ENCODE measurements at regions not wholly inside any gene's neighbourhood (a gene's known extent, or its start where the extent isn't known, plus 50 kb on each side); places are given as distances from the start of the nearest gene placed in this dataset.
A peak's percentile ranks its signal among the peaks of the same experiment; 100 is the strongest.

DNA sequence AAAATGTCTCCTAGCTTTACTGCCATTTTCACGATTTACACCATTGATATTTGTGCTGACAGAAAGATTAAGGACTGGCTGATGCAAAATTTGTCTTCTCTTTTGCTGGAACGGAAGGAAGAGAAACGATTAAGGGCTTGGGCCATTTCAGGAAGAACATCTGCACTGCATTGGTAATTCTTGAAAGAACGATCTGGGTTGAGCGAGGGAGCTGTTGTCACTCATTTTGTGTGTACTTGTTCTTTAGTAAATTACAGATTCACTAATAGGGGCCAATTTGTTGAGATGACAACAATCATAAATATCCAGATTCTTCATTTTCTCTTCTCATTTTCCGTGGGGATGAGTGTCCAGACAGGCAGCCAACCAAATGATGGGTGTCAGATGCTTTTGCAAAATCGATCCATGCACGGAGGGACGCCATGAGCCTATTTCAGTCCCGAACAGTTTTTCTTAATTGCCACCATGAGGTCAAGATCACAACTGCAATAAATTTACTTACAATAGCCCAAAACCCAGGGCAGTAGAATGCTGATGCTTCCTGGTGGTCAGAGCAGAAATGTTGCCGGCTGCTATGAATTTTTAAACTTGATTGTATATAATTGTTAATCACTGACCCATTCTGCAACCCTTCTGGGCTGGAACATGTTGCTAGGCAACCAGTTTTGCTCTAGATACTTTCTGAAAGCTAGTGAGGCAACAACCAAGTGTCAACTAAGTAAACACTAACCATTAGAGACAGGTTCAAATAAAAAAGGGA, 132.4 kb upstream of the TIAM1 start:
- FAIRE-seq (no peak), DNase-seq (ENCODE audit: low read depth) (peak; percentile 6)
- Histone ChIP-seq H3K4me2 (ENCODE audit: low read length) (no peak overlapping the region), H3K36me3 (ENCODE audit: insufficient read depth, low read length) (no peaks in the 10 kb centered on the region), H3K79me2 (ENCODE audit: insufficient read depth, low read length) (no peaks in the 10 kb centered on the region), H3K27me3 (ENCODE audit: insufficient read depth, low read length) (no peaks in the 10 kb centered on the region), H3K27ac (ENCODE audit: low read depth, low read length) (no peak overlapping the region), H3K4me1 (ENCODE audit: insufficient read depth, low read length) (no peaks in the 10 kb centered on the region), H3K4me3 (ENCODE audit: insufficient read depth, low read depth, low read length) (no peak overlapping the region), H4K20me1 (ENCODE audit: insufficient read depth, low read length) (no peaks in the 10 kb centered on the region), H2AFZ (ENCODE audit: low read depth, low read length) (no peak overlapping the region), H3K9me3 (ENCODE audit: insufficient read depth, low read depth, low read length) (peaks cover 6% of the 10 kb centered on the region), H3K9ac (ENCODE audit: low read length) (no peak overlapping the region)
- no peaks in the 10 kb centered on the region for H3K36me3 Mint-ChIP-seq (ENCODE audit: low read depth, unreplicated experiment)
- H3K4me3 Mint-ChIP-seq (ENCODE audit: unreplicated experiment), result no peak overlapping the region
- H3K27ac Mint-ChIP-seq (ENCODE audit: unreplicated experiment), result no peak overlapping the region
- no peaks in the 10 kb centered on the region for H3K4me1 Mint-ChIP-seq (ENCODE audit: low read depth, unreplicated experiment)
- TF ChIP-seq EZH2 (IDR thresholded peaks at IDR 0.05; ENCODE audit: insufficient read depth, low read length) (no peak), CTCF (IDR thresholded peaks at IDR 0.05; ENCODE audit: insufficient read depth, low read depth, low read length) (no peak)
- H3K27me3 Mint-ChIP-seq (ENCODE audit: low read depth, unreplicated experiment), result no peaks in the 10 kb centered on the region
- H3K9me3 Mint-ChIP-seq (ENCODE audit: unreplicated experiment), result peaks cover 6% of the 10 kb centered on the region

DNA sequence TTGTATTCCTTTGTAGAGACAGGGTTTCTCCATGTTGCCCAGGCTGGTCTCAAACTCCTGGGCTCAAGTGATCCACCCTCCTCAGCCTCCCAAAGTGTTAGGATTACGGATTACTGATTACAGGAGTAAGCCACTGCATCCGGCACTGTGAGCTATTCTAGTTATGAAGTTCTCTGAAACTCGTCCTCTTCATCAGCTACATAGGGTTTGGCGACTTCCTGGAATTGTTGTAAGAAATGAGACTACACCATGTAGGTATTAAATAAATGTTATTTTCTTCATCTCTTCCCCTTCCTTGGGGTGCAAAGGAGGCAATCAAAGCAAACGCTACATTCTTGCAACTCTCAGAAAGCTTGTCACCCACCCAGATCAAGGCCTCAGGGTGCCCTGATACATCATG, 131.2 kb upstream of the TIAM1 start:
- Histone ChIP-seq H3K27me3 (ENCODE audit: insufficient read depth, low read length) (no peaks in the 10 kb centered on the region), H4K20me1 (ENCODE audit: insufficient read depth, low read length) (no peaks in the 10 kb centered on the region), H3K4me2 (ENCODE audit: low read length) (no peak overlapping the region), H3K4me3 (ENCODE audit: insufficient read depth, low read depth, low read length) (no peak overlapping the region), H3K4me1 (ENCODE audit: insufficient read depth, low read length) (no peaks in the 10 kb centered on the region), H3K27ac (ENCODE audit: low read depth, low read length) (no peak overlapping the region), H3K79me2 (ENCODE audit: insufficient read depth, low read length) (no peaks in the 10 kb centered on the region), H3K9ac (ENCODE audit: low read length) (no peak overlapping the region), H3K9me3 (ENCODE audit: insufficient read depth, low read depth, low read length) (no peaks in the 10 kb centered on the region), H2AFZ (ENCODE audit: low read depth, low read length) (no peak overlapping the region), H3K36me3 (ENCODE audit: insufficient read depth, low read length) (no peaks in the 10 kb centered on the region)
- FAIRE-seq (no peak), DNase-seq (ENCODE audit: low read depth) (no peak)
- H3K9me3 Mint-ChIP-seq (ENCODE audit: unreplicated experiment), result peaks cover 4% of the 10 kb centered on the region
- no peak overlapping the region for H3K4me3 Mint-ChIP-seq (ENCODE audit: unreplicated experiment)
- H3K27me3 Mint-ChIP-seq (ENCODE audit: low read depth, unreplicated experiment), result no peaks in the 10 kb centered on the region
- TF ChIP-seq CTCF (IDR thresholded peaks at IDR 0.05; ENCODE audit: insufficient read depth, low read depth, low read length) (no peak), EZH2 (IDR thresholded peaks at IDR 0.05; ENCODE audit: insufficient read depth, low read length) (no peak)
- H3K36me3 Mint-ChIP-seq (ENCODE audit: low read depth, unreplicated experiment), result no peaks in the 10 kb centered on the region
- H3K27ac Mint-ChIP-seq (ENCODE audit: unreplicated experiment), result no peak overlapping the region
- no peaks in the 10 kb centered on the region for H3K4me1 Mint-ChIP-seq (ENCODE audit: low read depth, unreplicated experiment)

- DNase-seq (ENCODE audit: low read depth) (no peak), FAIRE-seq (no peak)
- Histone ChIP-seq H3K27me3 (ENCODE audit: insufficient read depth, low read length) (no peaks in the 10 kb centered on the region), H2AFZ (ENCODE audit: low read depth, low read length) (no peak overlapping the region), H3K9me3 (ENCODE audit: insufficient read depth, low read depth, low read length) (no peaks in the 10 kb centered on the region), H4K20me1 (ENCODE audit: insufficient read depth, low read length) (no peaks in the 10 kb centered on the region), H3K79me2 (ENCODE audit: insufficient read depth, low read length) (no peaks in the 10 kb centered on the region), H3K4me3 (ENCODE audit: insufficient read depth, low read depth, low read length) (no peak overlapping the region), H3K9ac (ENCODE audit: low read length) (no peak overlapping the region), H3K4me1 (ENCODE audit: insufficient read depth, low read length) (no peaks in the 10 kb centered on the region), H3K27ac (ENCODE audit: low read depth, low read length) (no peak overlapping the region), H3K36me3 (ENCODE audit: insufficient read depth, low read length) (no peaks in the 10 kb centered on the region), H3K4me2 (ENCODE audit: low read length) (no peak overlapping the region)
- Mint-ChIP-seq H3K27me3 (ENCODE audit: low read depth, unreplicated experiment) (no peaks in the 10 kb centered on the region), H3K36me3 (ENCODE audit: low read depth, unreplicated experiment) (no peaks in the 10 kb centered on the region), H3K9me3 (ENCODE audit: unreplicated experiment) (peaks cover 4% of the 10 kb centered on the region), H3K4me1 (ENCODE audit: low read depth, unreplicated experiment) (no peaks in the 10 kb centered on the region), H3K4me3 (ENCODE audit: unreplicated experiment) (no peak overlapping the region), H3K27ac (ENCODE audit: unreplicated experiment) (no peak overlapping the region)
- no peak for TF ChIP-seq CTCF (IDR thresholded peaks at IDR 0.05; ENCODE audit: insufficient read depth, low read depth, low read length)
- no peak for TF ChIP-seq EZH2 (IDR thresholded peaks at IDR 0.05; ENCODE audit: insufficient read depth, low read length)
Measured at GRCh38 chr21:31473685-31474345, 129.8 kb upstream of the TIAM1 start.

All from astrocyte (in vitro differentiated cells and primary cell).